GM12878 (cell line): ENCODE measurements at regions not wholly inside any gene's neighbourhood (a gene's known extent, or its start where the extent isn't known, plus 50 kb on each side); places are given as distances from the start of the nearest gene placed in this dataset.

Experiments used
- ATAC-seq: fragments of 200-7000 bp; cut with Tn5 transposase; 3 replicates; pipeline ENCODE4 v1.9.1; 2020; ENCODE audit warnings: mild to moderate bottlenecking, moderate library complexity
- BruUV-seq: library from RNA; stranded (reverse); fragments of 400-500 nt; replicated peaks from 2 replicates; lab custom pipeline; 2021; lab: Mats Ljungman, UMichigan
- CTCF ChIA-PET: fragments of 300-600 bp; sonication (Branson Sonifier 250); formaldehyde crosslinking; extraction: SDS; loops from one replicate; lab custom pipeline; 2021; ENCODE audit warnings: inconsistent platforms; lab: Yijun Ruan, JAX
- POLR2A ChIA-PET: fragments of 350-600 bp; formaldehyde crosslinking; extraction: SDS; loops from one replicate; lab custom pipeline; 2021; ENCODE audit warnings: inconsistent platforms; lab: Charles Lee
- RAD21 ChIA-PET: fragments of 300-600 bp; sonication (Branson Sonifier 250); formaldehyde crosslinking; loops from one replicate; lab custom pipeline; 2023; ENCODE audit warnings: antibody characterized with exemption; ENCODE audit not compliant: unreplicated experiment; lab: Charles Lee
- SMC1A ChIA-PET: fragments of 300-600 bp; sonication (Branson Sonifier 250); formaldehyde crosslinking; loops from one replicate; lab custom pipeline; 2023; ENCODE audit not compliant: unreplicated experiment, uncharacterized antibody; lab: Charles Lee
- DNase-seq: peaks from one replicate; pipeline ENCODE4 v3.0.0-alpha.2; 2011; ENCODE audit warnings: low read depth, low spot score
- FAIRE-seq: peaks from 3 replicates; lab custom pipeline; 2011; peaks lifted over from hg19 to GRCh38; lab: Jason Lieb, UNC
- H2AFZ ChIP-seq: 2 replicates; pipeline ENCODE4 v1.6.0; 2011; ENCODE audit warnings: low read depth, low read length, control low read depth; ENCODE audit not compliant: control insufficient read depth
- H3K27ac ChIP-seq: 2 replicates; pipeline ENCODE4 v1.5.1; 2011; ENCODE audit warnings: control low read depth; ENCODE audit not compliant: control insufficient read depth, insufficient read depth
- H3K27me3 ChIP-seq, 2 experiments: replicated peaks in 1 of 2; 2 replicates each; pipeline versions ENCODE4 v1.6.0 to v1.6.1; 2011; ENCODE audit warnings: low read length in 1 of 2; ENCODE audit not compliant: control insufficient read depth in 2 of 2, insufficient read depth in 2 of 2
- H3K36me3 ChIP-seq, 2 experiments: 2 replicates each; pipeline ENCODE4 v1.5.1; 2011; ENCODE audit warnings: low read length in 1 of 2; ENCODE audit not compliant: control insufficient read depth in 2 of 2, insufficient read depth in 2 of 2
- H3K4me1 ChIP-seq: 2 replicates; pipeline ENCODE4 v1.6.1; 2011; ENCODE audit warnings: mild to moderate bottlenecking, low read length, moderate library complexity, mixed read lengths; ENCODE audit not compliant: control insufficient read depth, insufficient read depth
- H3K4me2 ChIP-seq: 2 replicates; pipeline ENCODE4 v1.6.0; 2011; ENCODE audit warnings: control low read depth; ENCODE audit not compliant: control insufficient read depth, insufficient read depth
- H3K4me3 ChIP-seq: fragments of 200-600 bp; sonication (generic); 2 replicates; pipeline ENCODE4 v1.5.1; 2016
- H3K79me2 ChIP-seq: 2 replicates; pipeline ENCODE4 v1.6.0; 2011; ENCODE audit warnings: low read length; ENCODE audit not compliant: control insufficient read depth, insufficient read depth
- H3K9ac ChIP-seq: 2 replicates; pipeline ENCODE4 v1.8.0; 2011; ENCODE audit warnings: low read length, control low read depth, mixed read lengths; ENCODE audit not compliant: control insufficient read depth, insufficient read depth
- H3K9me3 ChIP-seq: replicated peaks from 3 replicates; pipeline ENCODE4 v1.5.1; 2011; ENCODE audit warnings: mild to moderate bottlenecking, low read length; ENCODE audit not compliant: control insufficient read depth, insufficient read depth
- H4K20me1 ChIP-seq: 2 replicates; pipeline ENCODE4 v1.6.0; 2011; ENCODE audit not compliant: control insufficient read depth, insufficient read depth
- BMI1 ChIP-seq: fragments of 450-650 bp; IDR thresholded peaks from 2 replicates; pipeline ENCODE4 v1.6.1; 2016; ENCODE audit warnings: mild to moderate bottlenecking, moderate library complexity, borderline replicate concordance
- CHD1 ChIP-seq: IDR thresholded peaks from 2 replicates; pipeline ENCODE4 v1.6.1; 2012; ENCODE audit warnings: low read depth, low read length, improper control_type of control experiment
- FOXK2 ChIP-seq: fragments of 450-650 bp; IDR thresholded peaks from 2 replicates; pipeline ENCODE4 v1.6.1; 2017; ENCODE audit warnings: mild to moderate bottlenecking, moderate library complexity
- JUNB ChIP-seq: IDR thresholded peaks from 2 replicates; pipeline ENCODE4 v1.6.1; 2016; ENCODE audit warnings: antibody characterized with exemption, mild to moderate bottlenecking
- NFYB ChIP-seq: IDR thresholded peaks from 2 replicates; pipeline ENCODE4 v1.6.1; 2011; ENCODE audit warnings: low read depth, mild to moderate bottlenecking, low read length, improper control_type of control experiment, moderate library complexity; ENCODE audit not compliant: insufficient read depth
- POLR2AphosphoS2 ChIP-seq: IDR thresholded peaks from 2 replicates; pipeline ENCODE4 v1.6.1; 2011; ENCODE audit warnings: low read depth, mild to moderate bottlenecking, low read length, improper control_type of control experiment, moderate library complexity
- POLR2AphosphoS5 ChIP-seq: IDR thresholded peaks from 2 replicates; pipeline ENCODE4 v1.6.1; 2011; ENCODE audit warnings: mild to moderate bottlenecking, low read length, inconsistent platforms
- PRDM15 ChIP-seq: fragments of 450-650 bp; formaldehyde crosslinking; IDR thresholded peaks from 2 replicates; pipeline ENCODE4 v1.4.0; 2020; ENCODE audit warnings: mild to moderate bottlenecking, moderate library complexity
- RAD21 ChIP-seq: IDR thresholded peaks from 2 replicates; pipeline ENCODE4 v1.6.1; 2011; ENCODE audit warnings: mild to moderate bottlenecking, low read depth, low read length, moderate library complexity; ENCODE audit not compliant: insufficient read depth
- SMAD5 ChIP-seq: IDR thresholded peaks from 2 replicates; pipeline ENCODE4 v1.6.1; 2016; ENCODE audit warnings: antibody characterized with exemption, low read depth
- TARDBP ChIP-seq: IDR thresholded peaks from 2 replicates; pipeline ENCODE4 v1.6.1; 2016; ENCODE audit warnings: borderline replicate concordance
- YY1 ChIP-seq: IDR thresholded peaks from 2 replicates; pipeline ENCODE4 v1.6.1; 2011; ENCODE audit warnings: low read depth, mild to moderate bottlenecking, low read length
- WGBS: methylation state at CpG from one replicate; pipeline ENCODE4 v1.1.6; 2016; ENCODE audit warnings: low lambda C conversion rate; ENCODE audit not compliant: insufficient replicate concordance, insufficient coverage; ENCODE audit errors: missing lambda C conversion rate; 5-methylcytosine and 5-hydroxymethylcytosine counted together
- in situ Hi-C: fragments of 300-500 bp; cut with MboI; formaldehyde crosslinking; loops from 9 replicates; pipeline ENCODE4 v1.14.3; 2018; ENCODE audit warnings: mixed read lengths
- intact Hi-C: fragments of 100-400 bp; cut with micrococcal nuclease; formaldehyde crosslinking; loops from one replicate; pipeline ENCODE4 v1.14.2; 2022; ENCODE audit not compliant: unreplicated experiment

GRCh38 chr2:164439885-164440284 is 181.4 kb downstream of the GRB14 start:
- TF ChIP-seq POLR2AphosphoS5, result no peak
- no peak for TF ChIP-seq FOXK2
- TF ChIP-seq CHD1, result no peak
- TF ChIP-seq BMI1, result no peak
- TF ChIP-seq YY1, result no peak
- no peak for TF ChIP-seq POLR2AphosphoS2
- TF ChIP-seq PRDM15 (CRISPR knock-in tag), result no peak
- no peak for TF ChIP-seq NFYB
- TF ChIP-seq JUNB, result no peak
- no peak for TF ChIP-seq TARDBP
- no peak for TF ChIP-seq SMAD5
- TF ChIP-seq RAD21, result no peak
- Histone ChIP-seq H3K27me3 (no peaks in the 10 kb centered on the region), H3K9me3 (no peaks in the 10 kb centered on the region), H4K20me1 (no peaks in the 10 kb centered on the region), H3K9ac (no peak overlapping the region), H3K4me1 (no peaks in the 10 kb centered on the region), H2AFZ (no peak overlapping the region), H3K4me3 (no peak overlapping the region), H3K36me3 (no peaks in the 10 kb centered on the region), H3K4me2 (no peak overlapping the region), H3K27ac (no peak overlapping the region), H3K79me2 (no peaks in the 10 kb centered on the region)
- POLR2A ChIA-PET, result no interaction called here
- RAD21 ChIA-PET, result no interaction called here
- ATAC-seq, result no peak
- in situ Hi-C loops, result no loop called here
- WGBS, result 38% methylated on average over 3 of the region's 3 CpGs
- no peak for FAIRE-seq
- CTCF ChIA-PET, result no interaction called here
- DNase-seq, result no peak
- no TSS peak for BruUV-seq
- intact Hi-C loops, result no loop called here
- SMC1A ChIA-PET, result interaction anchor here (0.8 to 0.9 kb wide), 2 partner anchors 11 to 1258 kb away, joined by 3 read pairs; no protein-coding TSS in a partner anchor
